Left ventricle myocardium inferior (tissue), 1 donor: ENCODE measurements at regions not wholly inside any gene's neighbourhood (a gene's known extent, or its start where the extent isn't known, plus 50 kb on each side); places are given as distances from the start of the nearest gene placed in this dataset.

ENCODE experiments used
- DNase-seq: peaks from one replicate; pipeline ENCODE4 v3.0.0-alpha.2; 2020
- H3K27ac ChIP-seq: fragments of 200-600 bp; replicated peaks from 2 replicates; pipeline ENCODE4 v1.8.0; 2021
- H3K27me3 ChIP-seq: fragments of 200-600 bp; 2 replicates; pipeline ENCODE4 v1.8.0; 2021; ENCODE audit warnings: low read depth
- H3K36me3 ChIP-seq: fragments of 200-600 bp; 2 replicates; pipeline ENCODE4 v1.8.0; 2021
- H3K4me1 ChIP-seq: fragments of 200-600 bp; 2 replicates; pipeline ENCODE4 v1.8.0; 2021
- H3K4me3 ChIP-seq: fragments of 200-600 bp; 2 replicates; pipeline ENCODE4 v1.8.0; 2021; ENCODE audit warnings: mild to moderate bottlenecking, moderate library complexity
- H3K9me3 ChIP-seq: fragments of 200-600 bp; replicated peaks from 2 replicates; pipeline ENCODE4 v1.8.0; 2021
- intact Hi-C: fragments of 100-400 bp; cut with micrococcal nuclease; formaldehyde crosslinking; loops from one replicate; pipeline ENCODE4 v1.11.0; 2022
- TF ChIP-seq, protein P1 (sequence below): fragments of 200-600 bp; IDR thresholded peaks from 2 replicates; pipeline ENCODE4 v1.8.0; 2021; ENCODE audit warnings: antibody characterized with exemption, mild to moderate bottlenecking, borderline replicate concordance
- donor health status: DM: no; HTN: yes; CAD: no; lungs with severe emphysema.

DNA sequence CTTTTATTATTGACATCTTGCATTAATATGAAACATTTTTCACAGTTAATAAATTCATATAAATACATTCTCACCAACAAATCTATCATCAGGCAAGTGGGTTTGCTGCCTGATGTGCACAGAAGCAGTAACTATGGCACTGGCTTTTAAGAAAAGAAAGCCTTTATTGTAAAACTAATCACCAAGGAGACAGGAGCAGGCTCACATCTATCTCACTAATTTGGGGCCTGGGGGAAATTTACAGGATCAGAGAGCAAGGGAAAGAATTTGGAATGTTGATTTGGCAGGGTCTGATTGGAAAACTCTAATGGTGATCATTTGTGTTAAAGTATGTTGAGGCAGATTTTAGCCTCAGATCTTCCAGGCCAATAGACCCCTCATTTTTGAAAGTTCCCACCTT is 605.7 kb downstream of the POM121L12 start:
- Histone ChIP-seq H3K27ac (no peak overlapping the region), H3K27me3 (no peaks in the 10 kb centered on the region), H3K36me3 (no peaks in the 10 kb centered on the region), H3K4me1 (no peaks in the 10 kb centered on the region), H3K4me3 (no peak overlapping the region), H3K9me3 (peaks cover 32% of the 10 kb centered on the region)
- intact Hi-C loops, result no loop called here
- TF ChIP-seq, protein P1, sequence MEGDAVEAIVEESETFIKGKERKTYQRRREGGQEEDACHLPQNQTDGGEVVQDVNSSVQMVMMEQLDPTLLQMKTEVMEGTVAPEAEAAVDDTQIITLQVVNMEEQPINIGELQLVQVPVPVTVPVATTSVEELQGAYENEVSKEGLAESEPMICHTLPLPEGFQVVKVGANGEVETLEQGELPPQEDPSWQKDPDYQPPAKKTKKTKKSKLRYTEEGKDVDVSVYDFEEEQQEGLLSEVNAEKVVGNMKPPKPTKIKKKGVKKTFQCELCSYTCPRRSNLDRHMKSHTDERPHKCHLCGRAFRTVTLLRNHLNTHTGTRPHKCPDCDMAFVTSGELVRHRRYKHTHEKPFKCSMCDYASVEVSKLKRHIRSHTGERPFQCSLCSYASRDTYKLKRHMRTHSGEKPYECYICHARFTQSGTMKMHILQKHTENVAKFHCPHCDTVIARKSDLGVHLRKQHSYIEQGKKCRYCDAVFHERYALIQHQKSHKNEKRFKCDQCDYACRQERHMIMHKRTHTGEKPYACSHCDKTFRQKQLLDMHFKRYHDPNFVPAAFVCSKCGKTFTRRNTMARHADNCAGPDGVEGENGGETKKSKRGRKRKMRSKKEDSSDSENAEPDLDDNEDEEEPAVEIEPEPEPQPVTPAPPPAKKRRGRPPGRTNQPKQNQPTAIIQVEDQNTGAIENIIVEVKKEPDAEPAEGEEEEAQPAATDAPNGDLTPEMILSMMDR, result no peak
- no peak for DNase-seq

DNA sequence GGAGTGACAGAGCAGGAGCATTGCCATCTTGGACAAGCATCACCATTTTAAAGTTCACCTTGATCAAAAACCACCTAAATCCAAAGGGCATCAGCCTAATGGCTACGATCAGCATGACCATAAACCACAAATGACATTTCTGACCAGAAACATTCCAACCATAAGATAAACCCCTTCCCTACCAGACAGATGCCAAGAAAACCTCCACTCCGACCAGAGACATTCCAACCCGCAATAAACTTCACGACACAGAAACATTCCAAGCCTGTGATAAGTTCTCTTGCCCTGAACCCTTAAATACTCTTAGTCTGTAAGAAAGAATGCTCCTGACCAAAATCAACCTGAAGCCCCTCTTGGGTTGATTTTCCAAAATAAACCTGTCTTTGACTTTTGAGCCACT is 606.9 kb downstream of the POM121L12 start:
- H3K27me3 ChIP-seq, result no peaks in the 10 kb centered on the region
- no peak overlapping the region for H3K4me3 ChIP-seq
- peaks cover 32% of the 10 kb centered on the region for H3K9me3 ChIP-seq
- TF ChIP-seq, protein P1, result no peak
- no peak for DNase-seq
- H3K36me3 ChIP-seq, result no peaks in the 10 kb centered on the region
- no peaks in the 10 kb centered on the region for H3K4me1 ChIP-seq
- intact Hi-C loops, result no loop called here
- H3K27ac ChIP-seq, result no peak overlapping the region

DNA sequence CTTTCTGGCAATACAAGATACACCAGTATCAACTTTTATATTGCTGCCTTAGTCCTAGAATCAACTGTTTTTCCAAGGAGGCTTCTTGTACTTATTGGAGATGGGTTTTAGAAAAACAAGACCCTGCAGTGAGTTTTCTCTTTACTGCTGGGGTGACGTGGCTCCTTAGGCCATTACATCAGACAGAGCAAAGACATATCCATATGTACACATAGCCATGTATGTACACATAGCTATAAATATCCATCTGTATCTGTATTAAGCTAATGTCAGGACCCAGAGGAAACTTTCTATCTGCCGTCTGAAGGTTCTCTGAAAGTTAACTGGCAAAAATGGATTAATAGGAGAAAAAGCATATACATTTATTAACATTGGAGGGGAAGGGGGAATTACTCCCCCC is 607.4 kb downstream of the POM121L12 start:
- TF ChIP-seq, protein P1, result no peak

DNA sequence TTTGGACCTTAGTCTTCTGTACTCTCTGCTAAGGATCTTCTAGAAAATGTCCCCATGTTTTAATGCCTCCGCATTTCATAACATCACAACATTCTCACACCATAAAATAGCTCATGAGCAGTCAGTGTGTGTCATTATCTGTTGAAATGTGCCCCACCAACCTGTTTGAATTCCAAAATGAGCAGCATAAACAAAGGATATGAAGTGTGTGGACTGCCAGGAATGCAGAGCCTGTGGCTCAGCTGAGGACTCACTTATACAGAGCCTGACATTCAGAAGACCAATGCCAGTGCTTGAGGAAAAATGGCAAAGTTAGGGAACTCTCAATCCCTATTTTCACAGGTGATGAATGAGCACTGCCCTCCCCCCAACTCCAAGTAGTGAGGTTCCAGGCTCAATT is 621.4 kb downstream of the POM121L12 start:
- intact Hi-C loops, result no loop called here
- H3K4me1 ChIP-seq, result no peaks in the 10 kb centered on the region
- H3K9me3 ChIP-seq, result peaks cover 19% of the 10 kb centered on the region
- no peaks in the 10 kb centered on the region for H3K36me3 ChIP-seq
- no peak overlapping the region for H3K4me3 ChIP-seq
- no peaks in the 10 kb centered on the region for H3K27me3 ChIP-seq
- no peak overlapping the region for H3K27ac ChIP-seq
- no peak for DNase-seq
- TF ChIP-seq, protein P1, result no peak

More for the DNA sequence above, 607.4 kb downstream of the POM121L12 start:
- H3K4me3 ChIP-seq, result no peak overlapping the region
- no peaks in the 10 kb centered on the region for H3K36me3 ChIP-seq
- H3K27ac ChIP-seq, result no peak overlapping the region
- H3K9me3 ChIP-seq, result peaks cover 30% of the 10 kb centered on the region
- DNase-seq, result no peak
- no peaks in the 10 kb centered on the region for H3K4me1 ChIP-seq
- intact Hi-C loops, result no loop called here
- no peaks in the 10 kb centered on the region for H3K27me3 ChIP-seq

DNA sequence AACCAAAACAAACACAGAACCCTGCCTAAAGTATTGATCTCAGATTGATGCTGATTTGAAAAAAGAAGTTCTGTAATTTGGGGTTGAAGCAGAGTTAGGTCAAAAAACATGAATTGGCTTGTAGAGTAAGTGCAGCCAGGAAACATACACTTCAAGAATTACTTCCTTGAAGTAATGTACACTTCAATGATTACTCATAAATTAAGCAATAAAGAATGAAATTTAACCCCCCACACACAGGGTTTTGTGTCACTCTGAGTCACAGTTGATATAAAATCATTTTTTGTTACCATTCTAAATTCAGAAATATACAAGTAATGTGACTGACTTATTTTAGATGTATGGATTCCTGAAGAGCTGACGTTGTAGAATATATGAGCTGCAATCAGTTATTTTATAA is 622.2 kb downstream of the POM121L12 start:
- Histone ChIP-seq H3K36me3 (no peaks in the 10 kb centered on the region), H3K27me3 (no peaks in the 10 kb centered on the region), H3K9me3 (peaks cover 19% of the 10 kb centered on the region), H3K4me1 (no peaks in the 10 kb centered on the region), H3K27ac (no peak overlapping the region), H3K4me3 (no peak overlapping the region)
- no peak for DNase-seq
- intact Hi-C loops, result no loop called here
- TF ChIP-seq, protein P1, result no peak

DNA sequence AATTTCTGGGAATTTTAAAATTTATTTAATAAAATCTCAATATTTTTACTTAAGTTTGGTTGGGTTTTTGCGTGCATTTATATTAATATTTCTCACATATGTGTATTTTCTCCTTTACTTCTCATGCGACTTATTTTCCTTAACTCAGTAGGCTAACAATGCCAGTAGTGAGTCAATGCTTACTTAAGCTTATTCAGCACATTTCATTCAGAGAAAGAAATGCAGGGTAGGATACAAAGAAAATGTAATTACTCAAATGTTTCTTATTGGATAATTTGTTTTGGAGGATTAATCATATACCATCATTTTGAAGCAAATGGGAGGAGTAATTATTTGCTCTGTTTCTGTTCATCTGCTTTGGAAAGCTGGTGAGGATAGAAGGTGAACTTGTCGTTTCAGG is 623.5 kb downstream of the POM121L12 start:
- no peak overlapping the region for H3K4me3 ChIP-seq
- DNase-seq, result no peak
- H3K4me1 ChIP-seq, result no peaks in the 10 kb centered on the region
- H3K36me3 ChIP-seq, result no peaks in the 10 kb centered on the region
- H3K27ac ChIP-seq, result no peak overlapping the region
- no peaks in the 10 kb centered on the region for H3K27me3 ChIP-seq
- TF ChIP-seq, protein P1, result no peak
- intact Hi-C loops, result no loop called here
- H3K9me3 ChIP-seq, result peaks cover 22% of the 10 kb centered on the region
